Heart right ventricle (tissue), 16 donors: ENCODE measurements at regions not wholly inside any gene's neighbourhood (a gene's known extent, or its start where the extent isn't known, plus 50 kb on each side); places are given as distances from the start of the nearest gene placed in this dataset.

ENCODE experiments used
- ATAC-seq, 8 donors: fragments of 200-7000 bp; cut with Tn5 transposase; one replicate each; pipeline ENCODE4 v1.9.1; 2020; ENCODE audit warnings: mild to moderate bottlenecking in 8 of 8, moderate library complexity in 8 of 8, moderate number of reproducible peaks in 1 of 8
- DNase-seq, 2 donors: peaks; one replicate each; pipeline ENCODE4 v3.0.0-alpha.2; 2020
- H3K27ac ChIP-seq, 10 donors: fragments of 200-600 bp; sonication (generic) in 2 of 10; one replicate each; pipeline versions ENCODE4 v1.5.0 to v1.8.0; 2020 to 2022; ENCODE audit warnings: mild to moderate bottlenecking in 3 of 10
- H3K27me3 ChIP-seq, 7 donors: fragments of 200-600 bp; one replicate each; pipeline ENCODE4 v1.8.0; 2021 to 2022; ENCODE audit warnings: mild to moderate bottlenecking in 2 of 7
- H3K36me3 ChIP-seq, 9 donors: fragments of 200-600 bp; sonication (generic) in 1 of 9; one replicate each; pipeline versions ENCODE4 v1.5.0 to v1.8.0; 2020 to 2022; ENCODE audit warnings: mild to moderate bottlenecking in 2 of 9
- H3K4me1 ChIP-seq, 9 donors: fragments of 200-600 bp; sonication (generic) in 1 of 9; one replicate each; pipeline versions ENCODE4 v1.5.0 to v1.8.0; 2020 to 2022; ENCODE audit warnings: mild to moderate bottlenecking in 4 of 9
- H3K4me3 ChIP-seq, 10 donors: fragments of 200-600 bp; sonication (generic) in 2 of 10; one replicate each; pipeline versions ENCODE4 v1.5.0 to v1.8.0; 2020 to 2022; ENCODE audit warnings: mild to moderate bottlenecking in 7 of 10, moderate library complexity in 2 of 10
- H3K9me3 ChIP-seq, 11 donors: fragments of 200-600 bp in 10 of 11; sonication (generic) in 2 of 11; one replicate each; pipeline versions ENCODE4 v1.5.0 to v1.8.0; 2013 to 2022; ENCODE audit warnings: mild to moderate bottlenecking in 2 of 11, control low read depth in 1 of 11, moderate library complexity in 1 of 11
- CTCF ChIP-seq, 9 donors: fragments of 200-600 bp; sonication (generic) in 2 of 9; IDR thresholded peaks; one replicate each; pipeline versions ENCODE4 v1.5.0 to v1.8.0; 2021 to 2022; ENCODE audit warnings: antibody characterized with exemption in 9 of 9, mild to moderate bottlenecking in 5 of 9, moderate library complexity in 1 of 9
- WGBS, 2 donors: extraction: QIAGEN DNeasy Blood & Tissue Kit; methylation state at CpG; one replicate each; pipeline ENCODE4 v1.1.7; 2013; ENCODE audit warnings: inconsistent platforms in 1 of 2; 5-methylcytosine and 5-hydroxymethylcytosine counted together
- intact Hi-C, 10 donors: fragments of 100-400 bp; cut with DNase I; formaldehyde crosslinking; loops; one replicate each; pipeline versions ENCODE4 v1.11.1 to v1.14.2; 2022
- donor health status: Arrhythmogenic right ventricular cardiomyopathy.
- donor health status: ischemic (EF 13 %, LVEDD 7.1; RV severe dilation, severe dysfunction).
- donor health status: healthy with polysubstance abuse.
- donor health status: DM: no; HTN: yes; CAD: no.
- donor health status: DM: no; HTN: no; CAD: no.
- donor health status: ischemic (EF 25% LVEDD 6.9; RV normal size, moderate dysfunction).
- donor health status: ischemic (EF 25% LVEDD 5.7; RV mildly dilated, moderate dysfunction).
- donor health status: healthy.
- donor health status: DM: yes; HTN: yes; CAD: no.
- donor health status: Ischemic cardiomyopathy.
- donor health status: ischemic (EF 35%, LVEDD 5.7; RV mildly dilated, moderate dysfunction).
- donor health status: nonischemic (EF 11% LVEDD 7.7; RV severe dilation, severe dysfunction).
- donor health status: DM: yes; HTN: yes; CAD: no.
- donor health status: PGD.
- donor health status: ischemic (EF 29% LVEDD 5.4; RV normal size, mild dysfunction).
- donor health status: nonischemic (EF 23%, LVEDD 6.1; RV moderate dilation, normal function).

GRCh38 chr2:133843091-133843490 is 274.8 kb upstream of the NCKAP5 start:
- DNase-seq (no peak), ATAC-seq (no peak)
- no peaks in the 10 kb centered on the region for H3K9me3 ChIP-seq
- H3K36me3 ChIP-seq, result no peaks in the 10 kb centered on the region
- H3K27ac ChIP-seq, result no peak overlapping the region
- H3K27me3 ChIP-seq, result no peaks in the 10 kb centered on the region
- TF ChIP-seq CTCF (IDR thresholded peaks at IDR 0.05), result no peak
- intact Hi-C loops, result loop anchor here in 6 of 10 donors (2.0 to 10.0 kb wide), 4 partner anchors 278 to 1298 kb away; partner anchors contain the start of gene NCKAP5 (in 2 of the 6)
- no peak overlapping the region for H3K4me3 ChIP-seq
- peaks cover 0 to 16% (median 7%) of the 10 kb centered on the region in 9 donors for H3K4me1 ChIP-seq
- 92 to 94% methylated on average over 3 of the region's 3 CpGs for WGBS, 2 donors

GRCh38 chr2:133843551-133843950 is 275.3 kb upstream of the NCKAP5 start:
- DNase-seq (no peak), ATAC-seq (no peak)
- H3K27ac ChIP-seq, result no peak overlapping the region
- intact Hi-C loops, result loop anchor here in 6 of 10 donors (2.0 to 10.0 kb wide), 4 partner anchors 279 to 1299 kb away; partner anchors contain the start of gene NCKAP5 (in 2 of the 6)
- WGBS, 2 donors, result 91 to 93% methylated on average over 6 of the region's 6 CpGs
- no peaks in the 10 kb centered on the region for H3K9me3 ChIP-seq
- no peak overlapping the region for H3K4me3 ChIP-seq
- no peak for TF ChIP-seq CTCF (IDR thresholded peaks at IDR 0.05)
- H3K4me1 ChIP-seq, result peaks cover 0 to 16% (median 7%) of the 10 kb centered on the region in 9 donors
- H3K36me3 ChIP-seq, result no peaks in the 10 kb centered on the region
- H3K27me3 ChIP-seq, result no peaks in the 10 kb centered on the region

- Histone ChIP-seq H3K4me1 (peaks cover 0 to 16% (median 7%) of the 10 kb centered on the region in 9 donors), H3K36me3 (no peaks in the 10 kb centered on the region), H3K27ac (no peak overlapping the region), H3K27me3 (no peaks in the 10 kb centered on the region), H3K9me3 (no peaks in the 10 kb centered on the region), H3K4me3 (no peak overlapping the region)
- WGBS, 2 donors, result 33 to 35% methylated on average over 9 of the region's 9 CpGs
- intact Hi-C loops, result loop anchor here in 6 of 10 donors (2.0 to 10.0 kb wide), 4 partner anchors 280 to 1300 kb away; partner anchors contain the start of gene NCKAP5 (in 2 of the 6)
- TF ChIP-seq CTCF (IDR thresholded peaks at IDR 0.05), result peak; percentile 65 to 91 (median 88)
- ATAC-seq (peak; percentile 31 to 85 (median 70)), DNase-seq (peak in 1 of 2 donors; percentile 67)
Measured at GRCh38 chr2:133844214-133844892, 276.1 kb upstream of the NCKAP5 start.

GRCh38 chr2:133846476-133846875 is 278.2 kb upstream of the NCKAP5 start:
- intact Hi-C loops, result loop anchor here in 2 of 10 donors (10.0 kb wide), 2 partner anchors 282 to 1302 kb away; partner anchors contain the start of gene NCKAP5 (in 2 of the 2)
- TF ChIP-seq CTCF (IDR thresholded peaks at IDR 0.05), result no peak
- Histone ChIP-seq H3K4me1 (peaks cover 0 to 11% (median 4%) of the 10 kb centered on the region in 9 donors), H3K36me3 (no peaks in the 10 kb centered on the region), H3K4me3 (no peak overlapping the region), H3K27ac (no peak overlapping the region), H3K27me3 (no peaks in the 10 kb centered on the region), H3K9me3 (no peaks in the 10 kb centered on the region)
- DNase-seq, result no peak
- WGBS, 2 donors, result 95 to 97% methylated on average over 4 of the region's 4 CpGs
- no peak for ATAC-seq
